ENCODE measurements at regions not wholly inside any gene's neighbourhood (a gene's known extent, or its start where the extent isn't known, plus 50 kb on each side); places are given as distances from the start of the nearest gene placed in this dataset.
"Not testable (repeated sequence)": the region's sequence is repeated elsewhere in the genome, so short reads cannot be mapped to it uniquely, and the experiment has no call there.

DNA sequence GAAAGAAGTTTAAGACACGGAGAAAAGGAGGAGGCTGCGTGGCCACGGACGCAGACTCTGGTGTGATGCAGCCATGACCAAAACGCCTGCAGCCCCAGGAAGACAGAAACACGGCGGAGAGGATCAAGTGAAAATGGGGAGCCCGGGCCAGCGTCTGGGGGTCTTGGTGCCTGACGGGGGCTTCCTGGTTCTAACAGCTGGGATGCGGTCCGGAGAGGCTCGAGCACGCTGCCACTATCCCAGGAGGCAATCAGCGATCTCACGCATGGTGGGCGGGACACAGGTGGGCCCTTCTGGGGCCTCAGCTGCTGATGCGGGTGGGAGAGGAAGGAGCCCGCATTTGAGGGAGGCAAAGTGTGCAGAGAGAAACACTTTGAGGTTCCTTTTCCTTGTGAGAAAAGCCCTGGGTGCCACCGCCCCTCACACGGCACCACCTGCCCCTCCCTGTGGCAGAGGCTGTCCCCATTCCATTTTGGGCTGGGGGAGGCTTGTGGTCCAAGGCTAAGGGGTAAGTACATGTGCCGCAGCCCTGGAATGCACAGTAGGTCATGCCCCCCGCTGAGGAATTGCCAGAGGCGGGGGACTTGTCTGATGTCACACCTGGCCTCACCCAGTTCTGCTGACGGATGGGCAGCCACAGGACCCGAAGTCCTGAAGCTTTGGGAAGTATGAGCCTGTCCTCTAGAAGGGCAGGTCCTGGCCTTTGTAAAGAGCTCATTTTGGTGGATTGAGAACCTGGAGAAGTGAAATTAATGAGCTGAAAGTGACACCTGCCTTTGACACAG is 121.7 kb upstream of the ZNF469 start:
- H3K4me3 ChIP-seq, H3K27ac ChIP-seq: not testable (repeated sequence)

DNA sequence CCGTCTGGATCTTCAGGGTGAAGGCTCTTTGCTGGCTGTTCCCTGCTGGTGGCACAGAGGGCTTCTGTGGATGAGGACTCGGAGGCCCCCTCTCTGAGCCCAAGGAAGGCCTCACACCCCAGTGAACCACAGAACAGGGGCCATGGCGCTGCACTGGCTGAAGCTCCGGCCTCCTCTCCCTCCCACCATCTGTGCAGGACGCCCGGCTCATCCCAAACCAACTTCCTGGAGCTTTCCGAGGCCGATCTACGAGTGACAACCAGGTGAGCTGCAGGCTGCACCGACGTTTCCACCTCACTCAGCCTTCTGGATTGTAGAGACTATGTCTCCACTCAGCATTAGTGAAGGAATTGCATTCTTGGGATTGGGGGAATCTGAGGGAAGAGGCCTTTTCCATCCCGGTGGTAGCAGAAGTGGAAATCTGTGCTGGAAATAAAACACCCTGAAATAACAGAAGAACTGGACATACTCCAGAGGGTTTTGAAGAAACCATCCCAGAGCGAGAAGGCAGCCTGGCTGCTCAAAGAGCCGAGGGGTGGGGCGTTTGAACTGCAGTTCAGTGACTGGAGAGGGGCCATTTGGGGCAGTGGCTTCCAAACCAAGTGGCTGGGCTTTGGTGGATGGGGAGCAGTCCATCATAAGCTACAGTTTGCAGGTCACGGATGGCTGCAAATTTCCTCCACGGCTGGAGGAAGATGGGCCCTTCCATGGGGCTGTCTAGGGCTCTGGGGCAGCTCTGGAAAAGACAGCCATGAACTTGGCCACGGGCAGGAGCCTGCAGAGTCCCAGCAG is 120.7 kb upstream of the ZNF469 start:
- not testable (repeated sequence) for H3K4me3 ChIP-seq
- H3K27ac ChIP-seq: peak overlapping the region in 7 of 21 experiments; percentile 17 to 74 (median 49)

DNA sequence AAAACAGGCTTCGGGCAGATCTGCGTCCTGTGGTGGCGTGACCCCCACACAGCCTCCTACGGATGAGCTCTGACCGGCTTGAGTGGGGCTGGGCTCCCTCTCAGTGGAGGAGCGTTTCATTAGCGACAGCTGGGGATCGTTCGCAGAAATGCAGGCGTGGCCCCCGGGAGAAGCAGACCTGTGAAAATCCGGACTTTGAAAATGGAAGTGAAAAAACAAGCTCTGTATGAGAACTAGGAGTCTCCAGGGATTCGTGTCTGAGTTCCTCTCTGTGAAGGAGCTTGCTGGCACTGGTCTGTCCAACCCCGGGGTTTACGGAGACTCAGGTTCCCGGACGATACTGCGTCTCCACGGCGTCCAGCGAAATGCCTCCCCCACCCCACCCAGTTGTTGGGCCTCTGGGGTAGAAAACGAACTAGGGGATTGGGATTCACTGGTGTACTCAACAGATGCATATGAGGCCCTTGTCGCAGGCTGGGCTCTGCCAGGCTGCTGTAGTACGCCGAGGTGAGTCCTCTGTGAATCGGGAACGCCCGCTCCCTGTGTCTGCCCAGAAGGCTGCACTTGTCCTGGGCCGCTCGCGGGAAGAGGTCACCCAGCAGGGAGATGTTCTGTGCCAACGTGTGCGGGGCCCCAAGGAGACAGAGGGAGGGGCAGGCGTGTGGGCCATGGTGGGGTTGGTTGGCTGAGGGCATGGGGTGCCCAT is 119.7 kb upstream of the ZNF469 start:
- peak overlapping the region in 7 of 21 experiments; percentile 40 to 69 (median 47) for H3K27ac ChIP-seq
- H3K4me3 ChIP-seq: not testable (repeated sequence)

DNA sequence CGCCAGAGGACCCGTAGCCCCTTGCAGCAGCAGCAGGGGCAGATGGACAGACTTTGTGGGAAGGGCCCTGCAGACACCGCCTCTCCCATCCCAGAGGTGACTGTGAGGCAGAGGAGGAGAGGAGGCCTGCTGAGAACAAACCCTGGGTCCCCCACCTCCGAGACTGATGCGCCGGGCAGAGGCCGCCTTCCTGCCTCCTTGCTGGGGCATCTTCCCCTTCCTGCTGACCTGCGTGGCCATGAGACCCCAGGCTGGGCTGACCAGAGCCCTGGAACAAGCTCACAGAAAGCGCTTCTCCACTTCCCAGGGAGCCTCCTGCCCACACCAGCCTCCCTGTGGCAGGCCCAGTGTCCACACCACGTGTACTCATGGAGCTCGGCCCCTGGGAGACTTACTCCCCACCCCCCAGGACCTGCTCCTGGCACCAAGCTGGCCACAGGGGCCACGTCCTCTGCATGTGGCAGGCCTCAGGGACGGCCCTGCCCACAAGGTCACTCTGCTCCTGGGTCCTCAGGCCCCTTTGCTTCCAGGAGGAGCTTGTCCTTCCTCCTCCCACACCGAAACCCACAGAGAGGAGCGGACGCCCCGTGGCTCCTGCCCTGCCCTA is 119.0 kb upstream of the ZNF469 start:
- not testable (repeated sequence) for H3K4me3 ChIP-seq
- peak overlapping the region in 7 of 21 experiments; percentile 40 to 69 (median 54) for H3K27ac ChIP-seq

DNA sequence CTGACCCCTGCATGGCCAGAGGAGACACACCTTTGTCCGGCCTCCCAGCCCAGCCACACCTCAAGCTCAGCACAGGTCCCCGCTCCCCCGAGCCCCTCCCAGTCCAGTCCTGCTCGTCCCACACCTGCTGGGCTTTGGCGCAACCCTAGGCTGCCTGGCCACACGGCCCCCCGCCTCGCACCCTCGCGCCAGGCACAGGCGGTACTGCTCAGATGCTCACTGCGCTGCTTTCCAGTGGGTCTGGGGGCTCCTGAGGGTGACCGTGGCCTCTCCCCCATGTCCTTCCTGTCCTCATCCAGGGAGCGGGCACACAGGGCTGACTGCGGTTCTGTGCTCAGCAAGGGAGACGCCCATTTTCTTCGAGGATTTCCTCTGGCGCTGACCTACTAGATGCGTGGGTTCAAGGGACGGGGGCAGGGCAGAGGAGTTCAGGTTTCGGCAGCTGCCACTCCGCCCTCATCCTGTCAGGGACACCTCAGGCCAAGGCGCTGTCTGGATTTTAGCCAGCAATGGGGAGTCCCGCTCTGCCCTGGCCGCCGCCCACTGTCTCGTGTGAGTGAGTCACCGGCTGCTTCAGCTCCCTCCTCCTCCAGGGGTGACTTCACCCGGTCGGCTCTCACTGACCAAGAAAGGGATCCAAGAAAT is 118.0 kb upstream of the ZNF469 start:
- Histone ChIP-seq H3K4me3 (no peak overlapping the region), H3K27ac (peak overlapping the region in 16 of 21 experiments; percentile 9 to 77 (median 42))

DNA sequence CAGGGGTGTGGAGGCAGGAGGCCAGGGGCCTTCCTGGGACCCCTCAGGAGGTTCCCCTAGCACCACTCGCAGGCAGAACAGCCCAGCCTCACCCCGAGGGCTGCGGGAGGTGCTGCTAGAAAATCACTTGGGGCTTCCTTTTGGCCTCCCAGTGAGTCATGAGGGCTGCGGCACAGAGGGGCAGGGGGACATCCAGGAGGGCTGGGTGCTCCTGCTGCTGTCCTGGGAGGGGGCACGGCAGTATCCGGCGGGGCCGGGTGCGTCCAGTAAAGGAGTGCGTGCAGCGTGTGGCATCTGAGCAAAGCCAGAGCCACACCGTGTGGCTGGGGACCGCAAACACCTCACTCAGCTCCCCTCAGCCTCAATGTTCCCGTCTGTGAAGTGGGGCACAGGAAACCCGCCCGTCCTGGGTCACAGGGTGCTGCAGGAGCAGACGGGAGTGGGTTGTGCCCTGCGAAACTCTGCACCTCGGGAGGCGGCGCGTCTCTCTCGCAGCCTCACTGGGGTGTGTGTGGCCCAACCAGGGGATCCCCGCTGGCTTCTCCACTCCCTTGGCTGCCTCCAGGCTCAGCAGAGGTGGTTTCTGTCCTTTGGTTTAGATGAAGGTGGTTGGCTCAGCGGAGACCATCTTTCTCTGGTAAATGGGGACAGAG is 117.3 kb upstream of the ZNF469 start:
- H3K27ac ChIP-seq: peak overlapping the region in 9 of 21 experiments; percentile 10 to 69 (median 47)

DNA sequence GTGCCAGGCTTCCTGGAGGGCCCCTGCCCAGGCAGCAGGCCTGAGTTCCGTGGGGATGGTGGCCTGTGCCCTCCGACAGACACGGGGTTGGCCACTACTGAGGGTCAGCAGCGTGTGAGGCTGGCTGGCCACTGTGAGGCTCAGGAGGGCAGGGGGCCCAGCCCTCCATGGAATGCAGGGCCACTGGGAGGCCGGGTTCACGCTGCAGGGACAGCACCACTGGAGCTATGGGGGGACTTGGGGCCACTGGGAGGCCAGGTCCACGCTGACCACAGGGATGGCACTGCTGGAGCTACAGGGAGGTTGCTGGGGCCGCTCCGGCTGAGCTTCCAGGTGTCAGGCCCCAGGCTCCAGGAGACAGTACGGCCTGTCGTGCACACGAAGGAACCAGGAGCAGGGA is 116.7 kb upstream of the ZNF469 start:
- not testable (repeated sequence) for H3K4me3 ChIP-seq
- peak overlapping the region in 1 of 21 experiments; percentile 58 for H3K27ac ChIP-seq

More for the DNA sequence above, 117.3 kb upstream of the ZNF469 start:
- not testable (repeated sequence) for H3K4me3 ChIP-seq

DNA sequence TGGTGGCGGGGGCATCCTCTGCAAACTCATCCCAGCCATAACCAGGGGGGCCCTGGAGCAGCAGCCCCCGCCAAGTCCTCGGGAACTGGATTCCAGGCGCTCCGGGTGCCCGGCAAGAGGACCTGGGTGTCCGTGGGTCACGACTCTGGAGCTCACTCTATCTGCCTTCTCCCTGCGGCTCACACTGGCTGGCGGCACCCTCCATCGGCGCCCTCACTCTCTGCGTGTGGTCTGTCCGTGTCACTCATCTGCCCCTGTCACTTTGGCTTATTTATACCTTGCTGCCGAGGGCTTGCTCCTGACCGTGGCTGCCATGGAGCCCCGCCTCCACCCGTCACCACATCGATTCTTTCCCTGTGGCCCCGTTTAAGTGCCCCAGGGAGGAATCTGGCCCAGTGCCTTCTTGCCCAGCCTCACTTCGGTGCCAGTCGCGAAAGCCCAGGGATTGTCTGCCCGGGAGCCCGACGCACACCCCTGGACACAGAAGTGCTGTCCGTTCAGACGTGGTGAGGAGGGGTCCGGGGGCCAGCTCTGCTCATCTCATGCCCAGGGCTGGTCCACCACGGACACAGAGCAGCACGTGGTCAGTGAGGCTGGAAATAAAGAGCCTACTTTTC is 115.7 kb upstream of the ZNF469 start:
- not testable (repeated sequence) for H3K4me3 ChIP-seq, H3K27ac ChIP-seq

DNA sequence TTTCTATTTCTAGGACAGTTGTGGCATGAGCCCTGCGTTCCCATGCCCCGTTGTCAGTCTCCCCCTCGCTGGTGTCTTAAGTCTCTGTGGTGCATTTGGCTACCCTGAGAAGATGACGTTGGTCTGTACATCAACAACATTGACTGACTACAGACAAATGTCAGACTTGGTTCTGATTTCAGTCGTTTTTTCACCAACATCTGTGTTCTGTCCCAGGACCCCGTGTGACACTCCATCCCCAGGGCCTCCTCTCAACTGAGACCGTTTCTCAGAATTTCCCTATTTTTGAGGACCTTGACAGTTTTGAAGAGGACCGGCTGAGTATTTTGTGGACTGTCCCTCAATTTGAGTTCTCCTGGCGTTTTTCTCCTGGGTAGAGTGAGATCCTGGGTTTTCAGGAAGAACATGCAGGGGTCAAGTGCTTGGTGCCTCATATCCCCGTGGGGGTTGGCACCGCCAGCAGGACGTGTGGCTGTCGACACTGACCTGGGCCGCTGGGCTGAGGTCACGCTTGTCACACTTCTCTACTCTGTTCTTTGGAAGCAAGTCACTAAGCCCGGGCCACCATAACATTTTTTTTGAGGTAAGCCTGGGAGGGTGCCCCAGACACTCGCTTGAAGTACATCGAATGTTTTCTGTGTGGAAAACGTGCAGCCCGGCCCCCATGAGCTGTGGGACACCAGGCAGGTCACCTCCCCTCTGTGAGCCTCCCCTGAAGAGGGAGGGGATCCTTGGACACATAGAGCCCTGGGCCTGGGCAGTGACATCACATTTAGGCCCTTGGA is 114.4 kb upstream of the ZNF469 start:
- H3K27ac ChIP-seq, H3K4me3 ChIP-seq: not testable (repeated sequence)

DNA sequence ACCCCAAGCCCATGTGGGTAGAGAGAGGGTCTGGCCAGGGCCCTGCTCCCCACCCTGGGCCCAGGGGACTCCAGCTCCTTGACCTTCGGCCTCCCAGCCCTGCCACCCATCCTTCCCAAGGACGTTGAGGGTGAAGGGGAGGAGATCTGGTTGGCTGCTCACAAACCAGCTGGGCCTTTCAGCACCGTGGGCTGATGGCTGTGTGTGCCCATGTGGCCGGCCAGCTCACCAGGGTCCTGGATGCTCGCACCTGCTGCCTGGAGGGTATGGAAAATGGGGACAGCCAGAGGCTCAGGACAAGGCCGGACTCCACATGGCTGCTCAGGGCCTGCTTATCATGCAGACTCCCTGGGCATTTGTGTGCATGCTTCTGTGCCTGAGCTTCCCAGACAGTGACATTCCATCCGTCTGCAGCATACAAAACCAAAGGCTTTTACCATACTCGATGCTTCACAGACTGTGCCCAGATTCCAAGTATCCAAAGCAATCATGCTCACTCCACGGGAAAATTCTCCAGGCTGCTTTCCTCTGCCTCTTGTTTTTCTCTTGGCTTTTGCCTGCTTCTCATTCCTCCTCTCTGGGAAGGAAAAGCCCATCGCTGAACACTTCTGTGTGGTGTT is 112.5 kb upstream of the ZNF469 start:
- peak overlapping the region in 2 of 21 experiments; percentile 6 to 8 for H3K27ac ChIP-seq
- H3K4me3 ChIP-seq: not testable (repeated sequence)

DNA sequence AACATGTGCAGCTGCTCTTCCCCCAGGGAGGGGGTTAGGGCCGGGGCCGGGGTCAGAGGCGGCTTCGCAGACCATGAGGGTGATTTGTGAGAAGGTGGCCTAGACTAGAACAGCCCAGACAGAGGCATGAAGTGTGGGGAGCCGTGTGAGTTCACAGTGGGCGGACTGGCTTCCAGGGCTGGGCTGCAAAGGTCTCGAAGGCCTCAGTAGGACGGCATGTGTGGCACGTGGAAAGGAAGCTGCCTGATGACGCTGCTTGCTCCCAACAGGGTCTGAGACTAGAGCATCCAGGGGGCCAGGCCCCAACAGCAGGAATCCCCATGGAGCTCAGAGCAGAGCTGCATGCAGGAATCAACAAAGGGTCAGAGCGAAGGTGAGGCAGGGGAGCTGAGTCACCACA is 111.5 kb upstream of the ZNF469 start:
- H3K4me3 ChIP-seq, H3K27ac ChIP-seq: not testable (repeated sequence)

DNA sequence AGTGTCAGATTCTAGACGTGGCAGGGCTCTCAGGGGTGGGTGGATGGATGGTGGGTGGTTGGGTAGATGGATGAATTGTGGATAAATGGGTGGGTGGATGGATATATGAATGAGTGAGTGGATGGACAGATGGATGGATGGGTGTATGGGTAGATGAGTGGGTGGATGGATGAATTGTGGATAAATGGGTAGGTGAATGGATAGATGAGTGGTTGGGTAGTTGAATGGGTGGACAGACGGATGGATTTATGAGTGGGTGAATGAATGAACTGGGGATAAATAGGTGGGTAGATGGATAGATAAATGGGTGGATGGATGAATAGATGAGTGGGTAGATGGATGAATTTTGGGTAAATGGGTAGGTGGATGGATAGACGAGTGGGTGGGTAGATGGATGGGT is 111.0 kb upstream of the ZNF469 start:
- H3K4me3 ChIP-seq, H3K27ac ChIP-seq: not testable (repeated sequence)

DNA sequence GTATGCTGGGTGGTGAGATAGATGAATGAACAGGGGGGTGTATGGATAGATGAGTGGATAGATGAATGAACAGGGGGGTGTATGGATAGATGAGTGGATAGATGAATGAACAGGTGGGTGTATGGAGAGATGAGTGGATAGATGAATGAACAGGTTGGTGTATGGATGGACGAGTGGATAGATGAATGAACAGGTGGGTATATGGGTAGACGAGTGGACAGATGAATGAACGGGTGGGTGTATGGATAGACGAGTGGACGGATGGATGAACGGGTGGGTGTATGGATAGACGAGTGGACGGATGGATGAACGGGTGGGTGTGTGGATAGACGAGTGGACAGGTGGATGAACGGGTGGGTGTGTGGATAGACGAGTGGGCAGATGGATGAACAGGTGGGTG is 110.3 kb upstream of the ZNF469 start:
- H3K27ac ChIP-seq, H3K4me3 ChIP-seq: not testable (repeated sequence)

DNA sequence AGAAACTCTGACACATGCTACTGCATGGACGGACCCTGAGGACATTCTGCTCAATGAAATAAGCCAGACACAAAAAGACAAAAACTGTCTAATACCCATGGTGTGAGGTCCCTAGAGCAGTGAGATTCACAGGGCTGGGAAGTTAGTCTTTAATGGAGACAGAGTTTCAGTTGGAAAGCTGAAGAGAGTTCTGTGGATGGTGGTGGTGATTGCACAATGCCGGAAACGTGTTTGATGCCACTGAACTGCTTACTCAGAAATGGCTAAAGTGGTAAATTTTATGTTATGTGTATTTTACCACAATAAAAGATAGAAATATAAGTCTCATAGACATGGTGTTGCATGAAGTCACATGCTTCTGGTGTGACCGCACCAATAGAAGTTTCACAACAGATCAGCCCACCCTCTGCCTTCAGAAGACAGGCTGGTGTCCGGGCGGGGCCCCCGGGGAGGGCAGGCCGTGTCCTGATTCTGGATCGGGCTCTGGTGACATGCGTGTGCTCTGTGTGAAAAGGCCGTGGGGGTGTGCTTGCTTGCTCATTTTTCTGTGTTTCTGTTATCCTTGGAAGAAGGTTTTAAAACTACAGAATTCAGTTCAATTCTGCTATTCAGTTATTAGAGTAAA is 108.5 kb upstream of the ZNF469 start:
- H3K4me3 ChIP-seq: not testable (repeated sequence)
- peak overlapping the region in 15 of 21 experiments; percentile 12 to 83 (median 42) for H3K27ac ChIP-seq

DNA sequence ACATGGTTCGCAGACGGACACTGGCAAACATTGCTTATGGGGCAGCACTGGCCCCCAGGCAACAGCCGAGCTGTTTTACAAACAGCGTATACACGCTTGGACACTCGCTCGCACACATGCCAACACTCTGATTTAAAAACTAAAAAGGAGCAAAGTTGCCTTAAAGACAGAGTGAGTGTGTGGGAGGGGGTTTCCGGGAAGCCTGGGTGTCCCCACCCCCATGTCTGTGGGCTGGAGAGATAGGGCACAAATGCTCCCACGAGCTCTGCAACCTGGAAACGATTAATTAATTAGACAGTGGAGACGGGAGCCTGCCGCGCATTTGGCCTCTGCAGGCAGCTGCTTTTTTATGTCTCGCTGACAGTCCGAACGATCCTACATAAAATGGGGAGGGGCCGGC is 107.9 kb upstream of the ZNF469 start:
- Histone ChIP-seq H3K4me3 (no peak overlapping the region), H3K27ac (peak overlapping the region in 15 of 21 experiments; percentile 12 to 83 (median 42))

DNA sequence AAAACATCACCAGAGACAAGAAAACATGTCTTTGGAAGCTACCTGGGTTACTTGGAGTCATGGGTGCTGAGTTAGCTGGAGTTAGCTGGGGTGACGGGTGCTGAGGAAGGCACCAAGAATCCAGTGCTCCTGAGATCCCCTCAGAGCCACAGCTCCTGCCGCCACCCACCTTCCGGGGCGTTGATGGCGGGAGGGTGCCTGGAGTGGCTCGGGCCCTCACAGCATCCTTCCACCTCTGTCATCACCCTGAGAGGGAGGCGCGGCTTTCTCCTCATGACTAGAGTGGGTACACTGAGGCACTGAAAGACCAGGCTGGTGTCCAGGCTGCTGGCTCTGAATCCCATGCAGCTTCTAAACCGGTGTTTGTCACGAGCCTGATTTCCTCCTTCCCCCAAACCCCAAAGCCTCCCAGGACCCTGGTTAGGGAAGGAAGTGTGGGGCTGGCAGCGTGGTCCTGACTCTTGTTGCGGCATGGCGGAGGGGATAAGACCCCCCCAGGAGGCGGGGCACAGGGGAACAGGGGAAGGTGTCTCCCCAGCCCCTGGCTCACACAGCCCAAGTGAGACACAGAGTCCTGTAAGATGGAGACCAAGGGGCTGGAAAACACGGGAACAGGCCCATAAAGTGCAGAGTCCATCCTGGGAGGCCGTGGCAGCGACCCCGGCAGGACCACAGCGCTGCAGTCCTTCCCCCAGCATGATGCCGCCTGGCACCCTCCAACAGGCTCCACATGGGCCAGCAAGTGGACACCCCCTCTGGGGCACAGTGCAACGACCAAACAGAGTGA is 107.2 kb upstream of the ZNF469 start:
- H3K27ac ChIP-seq: peak overlapping the region in 9 of 21 experiments; percentile 12 to 83 (median 42)

More for the DNA sequence above, 107.2 kb upstream of the ZNF469 start:
- H3K4me3 ChIP-seq: not testable (repeated sequence)
